UCSD-AML1 (cell line): ENCODE measurements at regions not wholly inside any gene's neighbourhood (a gene's known extent, or its start where the extent isn't known, plus 50 kb on each side); places are given as distances from the start of the nearest gene placed in this dataset.
A peak's percentile ranks its signal among the peaks of the same experiment; 100 is the strongest.

Experiments
- DNase-seq: peaks from one replicate; lab custom pipeline; 2025; ENCODE audit not compliant: unreplicated experiment; lab: John Stamatoyannopoulos, UW

GRCh38 chr2:164439885-164440284, 181.4 kb downstream of the GRB14 start:
- no peak for DNase-seq

DNA sequence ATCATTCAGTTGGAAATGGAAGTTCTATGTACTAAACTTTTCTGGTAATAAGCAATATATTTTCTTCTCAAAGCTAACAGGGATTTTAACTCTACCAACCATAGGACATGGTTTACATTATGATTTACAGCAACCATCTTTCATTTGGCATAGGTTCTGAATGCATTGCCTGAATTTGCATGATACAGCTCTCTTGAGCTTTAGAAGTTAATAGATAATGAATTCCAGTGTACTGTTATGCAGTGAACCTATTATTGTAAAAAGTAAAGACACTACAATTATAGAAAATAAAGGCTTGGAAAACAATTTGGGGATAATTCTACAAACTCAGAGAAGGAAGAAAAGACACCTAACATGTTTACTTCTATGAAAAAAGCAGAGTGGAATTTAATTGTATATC, 182.0 kb downstream of the GRB14 start:
- no peak for DNase-seq

GRCh38 chr2:164438490-164439205, 182.6 kb downstream of the GRB14 start:
- DNase-seq, result peak; percentile 3

GRCh38 chr2:164436131-164436530, 185.2 kb downstream of the GRB14 start:
- no peak for DNase-seq

GRCh38 chr2:164430166-164430783, 191.0 kb downstream of the GRB14 start:
- peak; percentile 1 for DNase-seq

- no peak for DNase-seq
Observed at GRCh38 chr2:164429354-164429753, 191.9 kb downstream of the GRB14 start.

- DNase-seq, result no peak
Observed at GRCh38 chr2:164427111-164427510, 194.2 kb downstream of the GRB14 start.

DNA sequence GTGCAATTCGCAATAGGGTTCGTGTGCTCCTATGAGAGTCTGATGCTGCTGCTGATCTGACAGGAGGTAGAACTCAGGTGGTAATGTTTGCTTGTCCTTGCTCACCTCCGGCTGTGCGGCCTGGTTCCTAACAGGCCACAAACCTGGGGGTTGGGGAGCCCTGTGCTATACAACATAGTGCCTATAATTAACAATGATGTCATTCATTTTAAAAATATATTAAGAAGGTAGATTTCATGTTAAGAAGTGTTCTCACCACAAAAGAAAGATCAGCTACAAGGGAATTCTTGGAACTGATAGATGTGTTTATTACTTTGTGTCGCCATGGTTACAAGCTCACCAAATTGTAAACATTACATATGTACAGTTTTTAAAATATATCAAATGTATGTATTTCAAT, 200.5 kb downstream of the GRB14 start:
- peak; percentile 3 for DNase-seq

- no peak for DNase-seq
Observed at GRCh38 chr2:164412831-164413230, 208.5 kb downstream of the GRB14 start.

DNA sequence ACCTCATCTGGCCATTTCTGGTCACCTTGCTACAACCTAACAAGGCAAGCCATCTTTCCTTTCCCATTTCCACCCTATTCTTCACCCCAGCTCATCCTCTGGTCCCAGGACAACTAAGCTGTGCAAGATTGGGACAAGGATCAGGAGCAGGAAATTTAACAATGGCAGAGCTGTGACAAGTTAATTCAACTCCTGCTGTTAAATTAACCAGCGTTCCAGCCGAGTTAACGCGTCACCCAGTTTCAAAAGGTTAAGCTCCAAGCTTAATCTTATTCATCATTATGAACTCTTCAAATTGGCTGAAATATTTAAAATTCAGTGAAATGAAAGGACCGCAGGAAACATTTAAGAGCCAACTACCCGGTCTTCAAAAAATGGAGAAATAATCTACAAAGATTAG, 231.9 kb downstream of the GRB14 start:
- no peak for DNase-seq

GRCh38 chr2:164388511-164388910, 232.8 kb downstream of the GRB14 start:
- peak; percentile 4 for DNase-seq

DNA sequence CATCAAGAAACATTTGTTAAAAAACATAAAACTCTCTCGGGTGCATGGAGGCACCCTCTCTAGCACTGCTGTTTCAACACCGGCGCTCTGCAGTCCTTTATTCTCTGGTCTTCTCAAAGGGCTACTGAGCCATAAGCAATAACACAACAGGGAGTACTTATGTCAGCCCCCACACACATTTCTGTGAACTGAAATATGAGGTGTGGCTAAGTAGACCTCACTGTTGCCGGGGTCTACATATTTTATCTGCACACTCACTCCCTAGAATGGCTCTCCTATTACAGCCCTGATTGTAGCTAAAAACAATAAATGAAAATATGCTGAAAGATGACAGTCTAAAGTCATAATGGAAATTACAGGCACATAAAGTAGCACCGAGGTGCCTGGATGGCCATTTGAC, 235.1 kb downstream of the GRB14 start:
- no peak for DNase-seq

- DNase-seq, result no peak
Observed at GRCh38 chr2:164384434-164384833, 236.8 kb downstream of the GRB14 start.

DNA sequence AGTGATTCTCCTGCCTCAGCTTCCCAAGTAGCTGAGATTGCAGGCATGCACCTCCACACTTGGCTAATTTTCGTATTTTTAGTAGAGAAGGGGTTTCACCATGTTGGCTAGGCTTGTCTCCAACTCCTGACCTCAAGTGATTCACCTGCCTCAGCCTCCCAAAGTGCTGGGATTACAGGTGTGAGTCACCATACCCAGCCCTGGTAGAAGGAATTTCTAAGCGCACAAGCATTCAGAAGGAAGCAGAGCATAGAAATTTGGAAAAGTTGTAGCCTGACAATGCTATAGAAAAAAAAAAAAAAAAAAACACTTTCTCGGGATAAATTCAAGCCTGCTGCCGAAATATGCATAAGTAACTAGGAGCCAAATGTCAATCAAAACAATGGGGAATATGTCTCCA, 249.4 kb downstream of the GRB14 start:
- DNase-seq, result no peak

DNA sequence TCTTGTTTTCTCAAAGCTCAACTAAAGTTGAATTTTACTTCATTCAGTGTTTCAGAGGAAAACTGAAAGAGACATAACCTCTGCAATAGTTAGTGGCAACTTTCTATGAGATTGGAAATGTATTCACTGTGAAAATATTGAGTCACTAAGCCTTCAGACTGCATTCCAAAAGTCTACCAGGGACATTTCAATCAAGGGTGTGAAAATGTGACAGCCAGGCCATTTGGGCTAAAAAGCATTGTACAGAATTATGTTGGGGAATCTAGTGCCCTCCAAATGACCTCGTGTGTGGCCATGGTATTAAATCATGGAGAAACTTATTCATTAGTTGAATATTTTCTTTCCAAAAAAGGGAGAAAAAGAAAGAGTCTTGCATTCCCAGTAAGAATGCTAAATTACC, 251.9 kb downstream of the GRB14 start:
- no peak for DNase-seq

DNA sequence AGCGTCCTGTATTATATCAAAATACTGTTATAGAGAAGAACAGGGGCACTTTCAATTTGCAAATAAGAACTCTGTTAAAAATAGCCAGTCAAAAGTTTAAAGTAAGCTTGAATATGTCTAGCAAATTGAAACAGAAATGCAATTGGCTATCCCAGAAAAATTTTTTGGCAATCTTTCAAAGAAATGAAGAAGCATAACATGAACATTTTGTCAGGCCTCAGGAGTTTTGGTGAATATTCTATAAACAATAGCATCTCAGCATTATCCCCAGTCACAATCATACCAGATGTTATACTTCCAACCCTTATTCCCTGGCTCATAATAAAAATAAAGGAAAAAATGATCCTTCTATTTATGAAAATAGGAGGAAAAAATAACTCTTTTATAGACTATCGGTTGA, 252.4 kb downstream of the GRB14 start:
- DNase-seq, result no peak

DNA sequence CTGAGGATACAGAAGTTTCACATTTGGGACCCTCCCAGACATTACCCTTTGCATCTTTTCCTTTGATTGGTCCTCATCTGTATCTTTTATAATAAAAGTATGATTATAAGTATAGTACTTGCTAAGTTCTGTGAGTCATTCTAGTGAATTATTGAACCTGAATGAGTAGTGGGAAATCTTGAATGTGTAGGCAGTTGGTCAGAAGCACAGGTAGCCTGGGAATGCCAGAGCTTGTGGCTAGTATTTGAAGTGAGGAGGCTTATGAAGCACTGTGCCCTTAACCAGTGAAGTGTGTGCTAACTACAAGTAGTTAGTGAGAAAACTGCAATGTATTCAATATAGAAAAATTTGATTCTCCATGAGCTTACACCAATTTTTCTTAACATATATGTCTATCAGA, 257.6 kb downstream of the GRB14 start:
- DNase-seq, result no peak

DNA sequence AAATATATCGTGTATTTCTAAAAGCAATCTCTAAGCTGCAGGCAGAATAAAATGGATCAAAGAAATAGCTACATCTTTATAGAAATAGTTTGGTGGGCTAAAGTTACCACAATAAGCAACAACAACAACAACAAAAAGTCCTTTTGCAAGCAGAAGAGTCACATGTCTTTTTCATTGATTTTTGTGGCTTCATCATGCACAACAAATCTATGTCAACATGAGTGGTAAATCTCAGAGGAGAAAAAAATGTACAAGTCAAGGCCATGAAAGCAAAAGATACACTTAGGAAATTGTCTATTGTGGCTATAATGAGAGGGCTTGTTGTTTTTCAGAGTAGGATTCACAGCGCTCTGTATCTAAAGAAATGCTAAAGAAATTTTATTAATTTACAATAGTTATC, 269.7 kb downstream of the GRB14 start:
- no peak for DNase-seq

DNA sequence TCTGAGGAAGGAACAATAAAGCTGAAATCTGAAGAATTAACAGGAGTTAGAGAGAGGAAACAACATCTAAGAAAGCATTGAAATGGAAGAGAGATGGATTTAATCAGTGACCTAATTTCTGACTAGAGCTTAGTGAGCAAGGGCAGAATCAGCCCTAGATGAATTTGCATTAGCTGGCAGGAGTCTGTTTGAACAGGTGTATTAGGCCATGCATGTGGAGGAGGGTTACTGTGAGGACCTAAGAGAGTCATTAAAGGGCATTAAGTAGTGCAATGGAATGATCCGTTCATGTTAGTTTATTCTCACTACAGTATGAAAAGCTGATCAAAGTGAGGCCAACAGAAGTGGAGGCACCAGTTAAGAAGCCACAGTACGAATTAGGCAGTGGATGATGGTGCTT, 285.3 kb downstream of the GRB14 start:
- no peak for DNase-seq

- no peak for DNase-seq
Observed at GRCh38 chr2:164335128-164335527, 286.2 kb downstream of the GRB14 start.

GRCh38 chr2:164328310-164328709, 293.0 kb downstream of the GRB14 start:
- no peak for DNase-seq

DNA sequence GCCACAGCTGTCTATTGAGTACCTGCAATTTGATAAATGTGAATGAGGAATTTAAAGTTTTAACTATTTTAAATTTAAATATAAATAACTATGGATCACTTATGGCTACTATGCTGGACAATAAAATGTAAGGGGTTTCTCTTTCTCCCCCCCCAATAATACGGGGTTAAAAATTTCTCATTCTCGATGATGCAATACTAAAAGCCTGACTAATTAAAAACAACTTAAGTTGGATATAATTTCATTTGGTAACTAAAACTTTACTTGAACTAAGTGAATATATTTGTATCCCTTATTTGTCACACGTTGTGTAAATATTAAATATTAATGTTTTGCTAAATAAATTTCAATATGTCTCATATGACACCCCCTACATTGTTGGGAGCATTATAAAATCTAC, 297.3 kb downstream of the GRB14 start:
- DNase-seq, result no peak

DNA sequence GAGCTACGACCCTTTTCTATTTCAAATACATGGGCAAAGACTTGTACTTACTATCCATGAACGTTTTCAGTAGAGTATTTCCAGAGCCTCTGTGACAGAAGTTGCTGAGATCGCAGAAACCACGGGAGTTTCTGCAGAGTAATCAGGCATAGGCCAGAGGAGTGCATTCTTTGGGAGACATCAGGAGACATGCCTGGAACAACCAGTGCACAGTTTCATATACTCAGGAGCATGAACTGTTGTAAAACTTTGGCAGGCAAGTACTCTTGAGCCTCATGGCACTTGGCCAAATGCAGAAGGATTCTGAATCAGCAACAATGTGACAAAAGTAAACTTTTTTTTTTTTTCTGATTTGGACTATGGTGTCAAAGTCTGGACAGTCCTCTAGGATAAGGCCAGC, 307.1 kb downstream of the GRB14 start:
- no peak for DNase-seq
